Effector memory CD8-positive, alpha-beta T cell (primary cell): ENCODE measurements at regions not wholly inside any gene's neighbourhood (a gene's known extent, or its start where the extent isn't known, plus 50 kb on each side); places are given as distances from the start of the nearest gene placed in this dataset.

Experiments
- ATAC-seq: fragments of 150-1000 bp; cut with Tn5 transposase; replicated peaks from 2 replicates; pipeline ENCODE4 v1.10.0; 2021; ENCODE audit warnings: mild to moderate bottlenecking, moderate library complexity
- DNase-seq, 3 experiments: peaks; one replicate each; pipeline ENCODE4 v3.0.0; 2021
- H3K27ac Mint-ChIP-seq, 2 donors: one replicate each; pipeline ENCODE4 v1.8.0; 2022; ENCODE audit warnings: mild to moderate bottlenecking in 2 of 2, mixed read lengths in 2 of 2, moderate library complexity in 2 of 2
- H3K27me3 Mint-ChIP-seq, 2 donors: one replicate each; pipeline ENCODE4 v1.8.0; 2022; ENCODE audit warnings: mixed read lengths in 2 of 2
- H3K36me3 Mint-ChIP-seq: one replicate; pipeline ENCODE4 v1.8.0; 2022; ENCODE audit warnings: mild to moderate bottlenecking, moderate library complexity, mixed read lengths; ENCODE audit not compliant: insufficient read depth
- H3K4me1 Mint-ChIP-seq, 2 donors: one replicate each; pipeline ENCODE4 v1.8.0; 2022; ENCODE audit warnings: low read depth in 2 of 2, mixed read lengths in 2 of 2
- H3K4me3 Mint-ChIP-seq, 2 donors: one replicate each; pipeline ENCODE4 v1.8.0; 2022; ENCODE audit warnings: mild to moderate bottlenecking in 2 of 2, mixed read lengths in 2 of 2, moderate library complexity in 2 of 2
- H3K9me3 Mint-ChIP-seq, 2 donors: one replicate each; pipeline ENCODE4 v1.8.0; 2022; ENCODE audit warnings: mixed read lengths in 2 of 2

- ATAC-seq, result no peak
Observed at GRCh38 chr7:46191296-46191695, 270.2 kb upstream of the IGFBP3 start.

GRCh38 chr7:46189255-46189790 is 268.3 kb upstream of the IGFBP3 start:
- DNase-seq (no peak), ATAC-seq (no peak)
- H3K4me1 Mint-ChIP-seq, result no peaks in the 10 kb centered on the region
- H3K27me3 Mint-ChIP-seq, result no peaks in the 10 kb centered on the region
- H3K4me3 Mint-ChIP-seq, result no peak overlapping the region
- no peak overlapping the region for H3K27ac Mint-ChIP-seq
- H3K36me3 Mint-ChIP-seq, result no peaks in the 10 kb centered on the region
- peaks cover 7 to 8% of the 10 kb centered on the region in 2 donors for H3K9me3 Mint-ChIP-seq

More at GRCh38 chr7:46191296-46191695, 270.2 kb upstream of the IGFBP3 start:
- H3K9me3 Mint-ChIP-seq, result peaks cover 7% of the 10 kb centered on the region in 2 donors
- H3K27ac Mint-ChIP-seq, result no peak overlapping the region
- H3K27me3 Mint-ChIP-seq, result no peaks in the 10 kb centered on the region
- no peaks in the 10 kb centered on the region for H3K4me1 Mint-ChIP-seq
- no peak for DNase-seq
- H3K4me3 Mint-ChIP-seq, result no peak overlapping the region
- H3K36me3 Mint-ChIP-seq, result no peaks in the 10 kb centered on the region

DNA sequence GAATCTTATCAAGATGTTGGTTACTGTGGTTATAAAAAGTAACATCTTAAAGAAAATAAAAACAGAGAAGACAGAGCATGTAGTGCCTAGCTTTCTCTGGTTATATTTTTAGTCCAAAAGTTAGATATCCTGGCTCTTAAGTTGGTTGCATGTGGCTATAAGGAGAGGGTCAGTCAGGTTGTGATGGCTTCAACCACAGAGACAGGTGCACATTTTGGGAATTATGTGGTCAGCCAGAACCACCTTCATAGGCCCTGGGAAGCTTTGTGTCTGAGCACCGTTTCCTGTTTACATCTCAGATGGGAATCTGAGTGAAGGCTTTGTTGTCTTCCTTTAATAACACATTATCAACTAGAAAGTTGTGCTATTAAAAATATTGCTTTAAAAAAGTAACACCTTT is 265.1 kb upstream of the IGFBP3 start:
- DNase-seq, result no peak
- peaks cover 7 to 9% of the 10 kb centered on the region in 2 donors for H3K9me3 Mint-ChIP-seq
- no peak overlapping the region for H3K4me3 Mint-ChIP-seq
- no peaks in the 10 kb centered on the region for H3K4me1 Mint-ChIP-seq
- no peaks in the 10 kb centered on the region for H3K36me3 Mint-ChIP-seq
- no peaks in the 10 kb centered on the region for H3K27me3 Mint-ChIP-seq
- ATAC-seq, result no peak
- H3K27ac Mint-ChIP-seq, result no peak overlapping the region

- Mint-ChIP-seq H3K9me3 (peaks cover 0 to 7% of the 10 kb centered on the region in 2 donors), H3K36me3 (no peaks in the 10 kb centered on the region), H3K4me1 (no peaks in the 10 kb centered on the region), H3K4me3 (no peak overlapping the region), H3K27me3 (no peaks in the 10 kb centered on the region), H3K27ac (no peak overlapping the region)
- ATAC-seq (no peak), DNase-seq (no peak)
Observed at GRCh38 chr7:46179061-46179610, 258.1 kb upstream of the IGFBP3 start.

DNA sequence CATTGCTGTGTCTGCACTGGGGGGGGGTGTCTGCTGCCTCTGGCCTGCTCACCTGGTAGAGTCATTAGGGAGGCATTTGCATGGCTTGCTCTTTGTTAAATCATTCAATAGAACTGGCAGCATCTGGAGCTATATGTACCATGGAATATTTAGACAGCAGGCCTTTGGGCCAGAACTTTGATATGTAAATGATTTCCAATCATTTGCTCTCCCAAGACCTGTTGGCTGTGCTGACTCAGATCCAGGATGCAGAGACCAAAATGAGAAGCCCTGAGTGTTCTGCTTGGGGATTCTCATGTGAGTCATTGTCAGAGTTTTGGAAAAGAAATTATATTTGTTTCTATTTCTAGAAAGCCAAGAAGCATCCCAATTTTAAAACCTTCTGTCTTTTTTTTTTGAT is 257.6 kb upstream of the IGFBP3 start:
- H3K36me3 Mint-ChIP-seq, result no peaks in the 10 kb centered on the region
- H3K4me1 Mint-ChIP-seq, result no peaks in the 10 kb centered on the region
- no peaks in the 10 kb centered on the region for H3K27me3 Mint-ChIP-seq
- peaks cover 0 to 7% of the 10 kb centered on the region in 2 donors for H3K9me3 Mint-ChIP-seq
- no peak overlapping the region for H3K27ac Mint-ChIP-seq
- ATAC-seq, result no peak
- no peak overlapping the region for H3K4me3 Mint-ChIP-seq
- DNase-seq, result no peak

GRCh38 chr7:46177821-46178220 is 256.7 kb upstream of the IGFBP3 start:
- Mint-ChIP-seq H3K27ac (no peak overlapping the region), H3K9me3 (peaks cover 0 to 10% of the 10 kb centered on the region in 2 donors), H3K36me3 (no peaks in the 10 kb centered on the region), H3K27me3 (no peaks in the 10 kb centered on the region), H3K4me1 (no peaks in the 10 kb centered on the region), H3K4me3 (no peak overlapping the region)
- no peak for ATAC-seq
- DNase-seq, result no peak

DNA sequence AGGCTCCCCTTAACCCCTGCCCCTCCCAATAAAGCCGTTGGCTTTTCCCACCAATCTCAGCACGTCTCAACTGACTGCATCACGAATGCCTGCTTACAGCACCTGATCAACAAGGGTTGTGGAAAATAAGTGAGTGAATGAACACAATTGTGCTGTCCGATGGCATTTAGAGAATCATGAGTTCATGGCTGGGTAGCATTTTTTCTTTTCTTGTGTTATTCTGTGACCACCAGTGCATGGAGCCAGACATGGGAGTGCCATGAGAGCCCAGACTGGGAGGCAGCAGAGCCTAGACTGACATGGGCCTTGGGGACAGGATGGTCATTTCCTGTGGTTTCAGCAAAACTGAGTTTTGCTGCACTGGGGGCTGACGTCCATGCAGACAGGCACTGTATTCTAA is 254.1 kb upstream of the IGFBP3 start:
- no peak for DNase-seq
- Mint-ChIP-seq H3K4me1 (no peaks in the 10 kb centered on the region), H3K27me3 (no peaks in the 10 kb centered on the region), H3K27ac (no peak overlapping the region), H3K36me3 (no peaks in the 10 kb centered on the region), H3K4me3 (no peak overlapping the region), H3K9me3 (peaks cover 0 to 8% of the 10 kb centered on the region in 2 donors)
- no peak for ATAC-seq

GRCh38 chr7:46174196-46174580 is 253.1 kb upstream of the IGFBP3 start:
- H3K4me1 Mint-ChIP-seq, result no peaks in the 10 kb centered on the region
- no peak overlapping the region for H3K27ac Mint-ChIP-seq
- no peaks in the 10 kb centered on the region for H3K36me3 Mint-ChIP-seq
- H3K9me3 Mint-ChIP-seq, result peaks cover 0 to 8% of the 10 kb centered on the region in 2 donors
- no peak overlapping the region for H3K4me3 Mint-ChIP-seq
- H3K27me3 Mint-ChIP-seq, result no peaks in the 10 kb centered on the region
- ATAC-seq (no peak), DNase-seq (no peak)

GRCh38 chr7:46173476-46174195 is 252.6 kb upstream of the IGFBP3 start:
- H3K27ac Mint-ChIP-seq, result no peak overlapping the region
- no peaks in the 10 kb centered on the region for H3K27me3 Mint-ChIP-seq
- H3K4me1 Mint-ChIP-seq, result no peaks in the 10 kb centered on the region
- peaks cover 0 to 8% of the 10 kb centered on the region in 2 donors for H3K9me3 Mint-ChIP-seq
- DNase-seq, result no peak
- ATAC-seq, result no peak
- H3K4me3 Mint-ChIP-seq, result no peak overlapping the region
- H3K36me3 Mint-ChIP-seq, result no peaks in the 10 kb centered on the region

DNA sequence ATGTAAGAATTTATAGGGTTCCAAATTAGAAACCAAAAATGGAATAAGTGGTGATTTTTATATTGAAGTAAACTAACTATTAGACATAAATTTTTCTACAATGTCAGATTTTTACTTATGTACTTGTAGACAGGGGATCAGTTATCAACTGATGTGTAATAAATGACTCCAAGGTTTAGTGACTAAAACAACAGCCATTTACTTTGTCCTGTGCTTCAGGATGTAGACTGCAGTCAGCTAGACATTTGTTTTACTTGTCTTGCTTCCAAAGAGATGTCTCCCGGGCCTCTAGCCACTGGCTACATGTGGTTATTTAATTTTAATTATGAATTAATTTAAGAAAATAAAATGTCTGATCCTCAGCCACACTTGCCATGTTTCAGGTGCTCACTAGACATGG is 249.7 kb upstream of the IGFBP3 start:
- peaks cover 0 to 5% of the 10 kb centered on the region in 2 donors for H3K9me3 Mint-ChIP-seq

DNA sequence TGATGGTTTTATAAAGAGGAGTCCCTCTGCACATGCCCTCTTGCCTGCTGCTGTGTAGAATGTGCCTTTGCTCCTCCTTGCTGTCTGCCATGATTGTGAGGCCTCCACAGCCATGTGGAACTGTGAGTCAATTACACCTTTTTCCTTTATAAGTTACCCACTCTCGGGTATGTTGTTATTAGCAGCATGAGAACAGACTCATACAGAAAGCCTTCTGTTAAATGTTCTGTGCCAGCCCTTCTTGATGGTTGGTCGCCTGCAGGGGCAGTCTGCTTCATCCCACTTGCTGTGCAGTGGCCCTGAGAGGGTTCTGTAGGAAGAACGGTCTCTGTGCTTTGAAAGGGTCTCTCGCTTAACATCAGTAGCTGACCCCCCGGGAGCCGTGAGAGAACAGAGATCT is 248.9 kb upstream of the IGFBP3 start:
- Mint-ChIP-seq H3K27ac (no peak overlapping the region), H3K4me1 (no peaks in the 10 kb centered on the region), H3K9me3 (peaks cover 0 to 5% of the 10 kb centered on the region in 2 donors), H3K27me3 (no peaks in the 10 kb centered on the region), H3K4me3 (no peak overlapping the region), H3K36me3 (no peaks in the 10 kb centered on the region)
- ATAC-seq (no peak), DNase-seq (no peak)

More for the DNA sequence above, 249.7 kb upstream of the IGFBP3 start:
- ATAC-seq, result no peak
- Mint-ChIP-seq H3K27ac (no peak overlapping the region), H3K4me3 (no peak overlapping the region), H3K4me1 (no peaks in the 10 kb centered on the region), H3K36me3 (no peaks in the 10 kb centered on the region), H3K27me3 (no peaks in the 10 kb centered on the region)
- no peak for DNase-seq

DNA sequence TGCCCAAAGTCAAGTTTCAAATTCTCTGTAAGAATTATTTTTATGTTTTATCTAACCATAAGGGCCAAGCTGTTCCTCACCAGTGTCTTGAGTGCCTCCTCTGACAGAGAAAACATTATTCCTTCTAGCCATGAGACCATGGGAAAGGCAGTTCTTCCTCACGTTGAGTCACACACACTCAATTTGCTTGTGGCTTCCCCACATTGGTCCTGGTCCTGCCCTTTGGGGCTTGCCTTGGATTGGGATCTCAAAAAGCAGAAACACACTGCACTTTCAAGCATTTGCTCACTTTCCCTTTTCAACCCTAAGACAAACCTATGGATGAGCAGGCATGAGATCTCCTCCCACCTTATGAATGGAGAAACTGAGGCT is 248.3 kb upstream of the IGFBP3 start:
- ATAC-seq (no peak), DNase-seq (no peak)
- no peaks in the 10 kb centered on the region for H3K27me3 Mint-ChIP-seq
- no peak overlapping the region for H3K4me3 Mint-ChIP-seq
- no peaks in the 10 kb centered on the region for H3K36me3 Mint-ChIP-seq
- H3K27ac Mint-ChIP-seq, result no peak overlapping the region
- no peaks in the 10 kb centered on the region for H3K4me1 Mint-ChIP-seq
- H3K9me3 Mint-ChIP-seq, result peaks cover 0 to 9% of the 10 kb centered on the region in 2 donors

GRCh38 chr7:46168671-46169383 is 247.8 kb upstream of the IGFBP3 start:
- ATAC-seq (no peak), DNase-seq (no peak)
- Mint-ChIP-seq H3K9me3 (peaks cover 0 to 9% of the 10 kb centered on the region in 2 donors), H3K4me1 (no peaks in the 10 kb centered on the region), H3K27me3 (no peaks in the 10 kb centered on the region), H3K27ac (no peak overlapping the region), H3K4me3 (no peak overlapping the region), H3K36me3 (no peaks in the 10 kb centered on the region)

- no peaks in the 10 kb centered on the region for H3K36me3 Mint-ChIP-seq
- ATAC-seq (no peak), DNase-seq (no peak)
- peaks cover 0 to 7% of the 10 kb centered on the region in 2 donors for H3K9me3 Mint-ChIP-seq
- no peaks in the 10 kb centered on the region for H3K27me3 Mint-ChIP-seq
- H3K4me3 Mint-ChIP-seq, result no peak overlapping the region
- H3K27ac Mint-ChIP-seq, result no peak overlapping the region
- no peaks in the 10 kb centered on the region for H3K4me1 Mint-ChIP-seq
Observed at GRCh38 chr7:46168231-46168630, 247.2 kb upstream of the IGFBP3 start.
